Spleen (tissue), 7 donors: ENCODE measurements at regions not wholly inside any gene's neighbourhood (a gene's known extent, or its start where the extent isn't known, plus 50 kb on each side); places are given as distances from the start of the nearest gene placed in this dataset.

Source experiments
- POLR2A ChIP-seq, 3 donors: fragments of 450-650 bp; IDR thresholded peaks; one replicate each; pipeline ENCODE4 v1.5.1; 2017; ENCODE audit warnings: antibody characterized with exemption in 3 of 3, mild to moderate bottlenecking in 1 of 3
- TF ChIP-seq, protein P1 (sequence below), 11 experiments: fragments of 200-600 bp in 7 of 11; fragments of 450-650 bp in 4 of 11; sonication (generic) in 4 of 11; IDR thresholded peaks in 8 of 11; conservative IDR thresholded peaks in 3 of 11; 1 replicate in 7 of 11; 2 replicates in 4 of 11; pipeline versions ENCODE4 v1.4.0 to v1.8.0; 2016 to 2021; ENCODE audit warnings: antibody characterized with exemption in 11 of 11, inconsistent platforms in 4 of 11, mild to moderate bottlenecking in 1 of 11
- donor health status: DM: no; HTN: no; CAD: no; lungs with moderate emphysema.
- donor health status: DM: no; HTN: no; CAD: no.
- donor health status: DM: no; HTN: no; CAD: no.

DNA sequence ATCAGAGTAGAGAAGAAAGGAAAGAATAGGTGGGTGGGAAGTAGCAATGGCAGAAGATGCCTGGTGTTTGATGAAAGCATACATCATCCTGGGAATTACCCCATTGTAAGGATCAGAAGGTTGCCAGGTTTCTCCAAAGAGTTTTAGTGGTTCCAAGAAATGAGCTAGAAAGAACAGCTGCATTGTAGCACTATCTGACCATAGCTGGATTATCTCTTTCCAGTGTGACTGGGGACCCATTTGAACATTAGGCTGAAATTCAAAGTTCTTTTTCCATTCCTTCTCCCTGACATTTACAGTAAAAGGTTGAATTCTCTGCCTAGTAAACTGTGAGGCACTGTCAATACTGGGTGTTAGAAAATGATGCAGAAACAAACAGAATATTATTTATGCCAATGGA, 244.4 kb downstream of the GALC start:
- TF ChIP-seq POLR2A (IDR thresholded peaks at IDR 0.05) = no peak
- TF ChIP-seq, protein P1, sequence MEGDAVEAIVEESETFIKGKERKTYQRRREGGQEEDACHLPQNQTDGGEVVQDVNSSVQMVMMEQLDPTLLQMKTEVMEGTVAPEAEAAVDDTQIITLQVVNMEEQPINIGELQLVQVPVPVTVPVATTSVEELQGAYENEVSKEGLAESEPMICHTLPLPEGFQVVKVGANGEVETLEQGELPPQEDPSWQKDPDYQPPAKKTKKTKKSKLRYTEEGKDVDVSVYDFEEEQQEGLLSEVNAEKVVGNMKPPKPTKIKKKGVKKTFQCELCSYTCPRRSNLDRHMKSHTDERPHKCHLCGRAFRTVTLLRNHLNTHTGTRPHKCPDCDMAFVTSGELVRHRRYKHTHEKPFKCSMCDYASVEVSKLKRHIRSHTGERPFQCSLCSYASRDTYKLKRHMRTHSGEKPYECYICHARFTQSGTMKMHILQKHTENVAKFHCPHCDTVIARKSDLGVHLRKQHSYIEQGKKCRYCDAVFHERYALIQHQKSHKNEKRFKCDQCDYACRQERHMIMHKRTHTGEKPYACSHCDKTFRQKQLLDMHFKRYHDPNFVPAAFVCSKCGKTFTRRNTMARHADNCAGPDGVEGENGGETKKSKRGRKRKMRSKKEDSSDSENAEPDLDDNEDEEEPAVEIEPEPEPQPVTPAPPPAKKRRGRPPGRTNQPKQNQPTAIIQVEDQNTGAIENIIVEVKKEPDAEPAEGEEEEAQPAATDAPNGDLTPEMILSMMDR (IDR thresholded peaks at IDR 0.05 in 8 of 11, conservative IDR thresholded peaks at IDR 0.05 in 3 of 11) = no peak
